ENCODE measurements at regions not wholly inside any gene's neighbourhood (a gene's known extent, or its start where the extent isn't known, plus 50 kb on each side); places are given as distances from the start of the nearest gene placed in this dataset.

- H3K27me3 ChIP-seq (ENCODE audit: insufficient read depth, low read length) = no peaks in the 10 kb centered on the region
- no peaks in the 10 kb centered on the region for H3K9me3 ChIP-seq (ENCODE audit: insufficient read depth, low read depth, low read length)
- H4K20me1 ChIP-seq (ENCODE audit: insufficient read depth, low read length) = no peaks in the 10 kb centered on the region
- H3K4me3 Mint-ChIP-seq (ENCODE audit: unreplicated experiment) = no peak overlapping the region
- no peak overlapping the region for H3K27ac ChIP-seq (ENCODE audit: low read depth, low read length)
- H3K27ac Mint-ChIP-seq (ENCODE audit: unreplicated experiment) = peak overlapping the region; percentile 55
- H2AFZ ChIP-seq (ENCODE audit: low read depth, low read length) = no peak overlapping the region
- peaks cover 4% of the 10 kb centered on the region for H3K27me3 Mint-ChIP-seq (ENCODE audit: low read depth, unreplicated experiment)
- no peak overlapping the region for H3K4me3 ChIP-seq (ENCODE audit: insufficient read depth, low read depth, low read length)
- H3K9me3 Mint-ChIP-seq (ENCODE audit: unreplicated experiment) = no peaks in the 10 kb centered on the region
- no peak overlapping the region for H3K4me2 ChIP-seq (ENCODE audit: low read length)
- no peaks in the 10 kb centered on the region for H3K36me3 ChIP-seq (ENCODE audit: insufficient read depth, low read length)
- peaks cover 20% of the 10 kb centered on the region for H3K4me1 Mint-ChIP-seq (ENCODE audit: low read depth, unreplicated experiment)
- no peak overlapping the region for H3K9ac ChIP-seq (ENCODE audit: low read length)
- DNase-seq (ENCODE audit: low read depth) = peak; percentile 93
- no peak for TF ChIP-seq CTCF (IDR thresholded peaks at IDR 0.05; ENCODE audit: insufficient read depth, low read depth, low read length)
- TF ChIP-seq EZH2 (IDR thresholded peaks at IDR 0.05; ENCODE audit: insufficient read depth, low read length) = no peak
- FAIRE-seq = no peak
- no peaks in the 10 kb centered on the region for H3K36me3 Mint-ChIP-seq (ENCODE audit: low read depth, unreplicated experiment)
- H3K79me2 ChIP-seq (ENCODE audit: insufficient read depth, low read length) = no peaks in the 10 kb centered on the region
- no peaks in the 10 kb centered on the region for H3K4me1 ChIP-seq (ENCODE audit: insufficient read depth, low read length)
Observed at GRCh38 chr2:224309176-224309575, 92.7 kb downstream of the FAM124B start.

DNA sequence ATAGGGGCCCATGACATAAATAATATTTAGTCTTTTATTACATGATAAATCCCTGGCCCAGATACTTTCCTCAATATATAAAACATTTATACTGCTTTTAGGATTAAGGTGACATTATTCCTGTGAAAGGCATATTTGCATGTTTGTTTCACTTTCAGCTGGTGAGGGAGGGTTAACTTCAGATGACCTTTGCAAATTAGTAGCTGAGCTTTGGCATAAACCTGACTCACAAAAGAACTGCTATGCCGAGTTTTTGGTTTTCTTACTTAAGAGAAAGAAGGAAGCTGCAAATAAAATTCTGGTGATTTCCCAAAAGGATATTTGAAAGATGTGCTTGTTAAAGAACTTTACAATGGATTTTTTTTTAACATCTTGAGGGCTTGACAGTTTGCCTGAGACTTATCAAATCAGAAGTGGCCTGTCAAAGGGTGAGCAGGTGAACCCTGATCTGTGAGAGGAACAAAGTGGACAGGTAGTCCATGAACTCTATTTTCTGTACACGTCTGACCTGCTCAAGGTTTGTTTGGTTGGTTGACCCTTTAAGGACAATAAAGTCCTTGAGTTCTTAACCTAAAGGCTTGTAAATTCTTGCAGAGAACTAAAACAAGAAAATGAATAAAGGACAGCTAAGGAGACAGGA is 93.5 kb downstream of the FAM124B start:
- Histone ChIP-seq H3K36me3 (ENCODE audit: insufficient read depth, low read length) (no peaks in the 10 kb centered on the region), H3K27me3 (ENCODE audit: insufficient read depth, low read length) (no peaks in the 10 kb centered on the region), H3K79me2 (ENCODE audit: insufficient read depth, low read length) (no peaks in the 10 kb centered on the region), H3K9me3 (ENCODE audit: insufficient read depth, low read depth, low read length) (no peaks in the 10 kb centered on the region), H2AFZ (ENCODE audit: low read depth, low read length) (no peak overlapping the region), H3K4me2 (ENCODE audit: low read length) (no peak overlapping the region), H3K4me1 (ENCODE audit: insufficient read depth, low read length) (no peaks in the 10 kb centered on the region), H3K27ac (ENCODE audit: low read depth, low read length) (no peak overlapping the region), H3K4me3 (ENCODE audit: insufficient read depth, low read depth, low read length) (no peak overlapping the region), H3K9ac (ENCODE audit: low read length) (no peak overlapping the region), H4K20me1 (ENCODE audit: insufficient read depth, low read length) (no peaks in the 10 kb centered on the region)
- H3K36me3 Mint-ChIP-seq (ENCODE audit: low read depth, unreplicated experiment) = no peaks in the 10 kb centered on the region
- peaks cover 20% of the 10 kb centered on the region for H3K4me1 Mint-ChIP-seq (ENCODE audit: low read depth, unreplicated experiment)
- no peak overlapping the region for H3K4me3 Mint-ChIP-seq (ENCODE audit: unreplicated experiment)
- no peaks in the 10 kb centered on the region for H3K9me3 Mint-ChIP-seq (ENCODE audit: unreplicated experiment)
- TF ChIP-seq EZH2 (IDR thresholded peaks at IDR 0.05; ENCODE audit: insufficient read depth, low read length) (no peak), CTCF (IDR thresholded peaks at IDR 0.05; ENCODE audit: insufficient read depth, low read depth, low read length) (no peak)
- DNase-seq (ENCODE audit: low read depth) = no peak
- peaks cover 4% of the 10 kb centered on the region for H3K27me3 Mint-ChIP-seq (ENCODE audit: low read depth, unreplicated experiment)
- FAIRE-seq = no peak
- no peak overlapping the region for H3K27ac Mint-ChIP-seq (ENCODE audit: unreplicated experiment)

DNA sequence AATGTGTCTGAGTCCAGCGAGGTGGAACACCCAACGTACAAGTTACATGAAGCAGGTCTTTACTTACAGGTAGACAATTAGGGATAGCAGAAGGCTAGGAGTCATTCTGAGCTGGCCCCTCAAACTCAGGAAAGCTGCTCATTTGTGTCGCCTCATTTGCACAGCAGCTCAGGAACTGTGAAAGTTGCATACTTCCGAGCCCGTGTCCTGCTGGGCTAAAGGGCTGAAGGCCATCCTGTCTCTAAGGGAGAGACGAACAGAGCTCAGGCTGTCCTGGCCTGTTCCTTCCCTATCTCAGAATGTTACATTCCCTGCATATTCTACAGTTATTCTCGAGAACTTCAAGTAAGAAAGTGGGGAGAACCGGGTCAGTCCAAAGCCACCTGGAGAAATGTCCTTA is 99.0 kb downstream of the FAM124B start:
- no peak overlapping the region for H2AFZ ChIP-seq (ENCODE audit: low read depth, low read length)
- H3K79me2 ChIP-seq (ENCODE audit: insufficient read depth, low read length) = no peaks in the 10 kb centered on the region
- H3K4me3 ChIP-seq (ENCODE audit: insufficient read depth, low read depth, low read length) = no peak overlapping the region
- no peak for DNase-seq (ENCODE audit: low read depth)
- TF ChIP-seq EZH2 (IDR thresholded peaks at IDR 0.05; ENCODE audit: insufficient read depth, low read length) (no peak), CTCF (IDR thresholded peaks at IDR 0.05; ENCODE audit: insufficient read depth, low read depth, low read length) (no peak)
- no peaks in the 10 kb centered on the region for H3K4me1 ChIP-seq (ENCODE audit: insufficient read depth, low read length)
- FAIRE-seq = no peak
- no peaks in the 10 kb centered on the region for H4K20me1 ChIP-seq (ENCODE audit: insufficient read depth, low read length)
- Mint-ChIP-seq H3K27me3 (ENCODE audit: low read depth, unreplicated experiment) (no peaks in the 10 kb centered on the region), H3K36me3 (ENCODE audit: low read depth, unreplicated experiment) (no peaks in the 10 kb centered on the region), H3K4me1 (ENCODE audit: low read depth, unreplicated experiment) (no peaks in the 10 kb centered on the region), H3K4me3 (ENCODE audit: unreplicated experiment) (no peak overlapping the region), H3K9me3 (ENCODE audit: unreplicated experiment) (no peaks in the 10 kb centered on the region), H3K27ac (ENCODE audit: unreplicated experiment) (no peak overlapping the region)
- H3K4me2 ChIP-seq (ENCODE audit: low read length) = no peak overlapping the region
- H3K27me3 ChIP-seq (ENCODE audit: insufficient read depth, low read length) = no peaks in the 10 kb centered on the region
- no peak overlapping the region for H3K9ac ChIP-seq (ENCODE audit: low read length)
- H3K36me3 ChIP-seq (ENCODE audit: insufficient read depth, low read length) = no peaks in the 10 kb centered on the region
- no peaks in the 10 kb centered on the region for H3K9me3 ChIP-seq (ENCODE audit: insufficient read depth, low read depth, low read length)
- no peak overlapping the region for H3K27ac ChIP-seq (ENCODE audit: low read depth, low read length)

Data from astrocyte (in vitro differentiated cells and primary cell).